ENCODE measurements at regions not wholly inside any gene's neighbourhood (a gene's known extent, or its start where the extent isn't known, plus 50 kb on each side); places are given as distances from the start of the nearest gene placed in this dataset.

DNA sequence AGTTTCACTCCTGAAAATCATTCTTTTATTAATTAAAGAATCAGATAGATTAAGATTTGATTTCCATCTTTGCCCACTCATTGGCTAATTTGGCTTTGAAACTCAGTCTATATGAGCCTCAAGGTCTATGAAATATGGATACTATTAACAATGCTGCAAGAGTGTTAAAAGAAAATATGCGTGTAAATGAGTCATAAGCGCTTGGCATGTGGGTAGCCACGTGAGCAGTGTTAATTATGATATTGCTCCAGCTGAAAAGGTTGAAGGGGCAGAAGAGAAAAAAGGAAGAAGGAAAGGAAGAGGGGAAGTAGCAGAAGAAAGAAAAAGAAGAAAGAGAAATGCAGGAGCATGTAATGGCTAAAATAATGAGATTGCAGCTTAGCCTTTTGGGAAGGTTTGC lies 151.4 kb downstream of the CHRM3 start:
- Histone ChIP-seq H3K27ac (no peak overlapping the region), H3K4me1 (no peaks in the 10 kb centered on the region), H3K27me3 (no peaks in the 10 kb centered on the region), H3K36me3 (no peaks in the 10 kb centered on the region), H3K4me3 (no peak overlapping the region), H3K9me3 (no peaks in the 10 kb centered on the region)
- no peak for DNase-seq (ENCODE audit: low spot score in 2 of 2)
- TF ChIP-seq, protein P1, sequence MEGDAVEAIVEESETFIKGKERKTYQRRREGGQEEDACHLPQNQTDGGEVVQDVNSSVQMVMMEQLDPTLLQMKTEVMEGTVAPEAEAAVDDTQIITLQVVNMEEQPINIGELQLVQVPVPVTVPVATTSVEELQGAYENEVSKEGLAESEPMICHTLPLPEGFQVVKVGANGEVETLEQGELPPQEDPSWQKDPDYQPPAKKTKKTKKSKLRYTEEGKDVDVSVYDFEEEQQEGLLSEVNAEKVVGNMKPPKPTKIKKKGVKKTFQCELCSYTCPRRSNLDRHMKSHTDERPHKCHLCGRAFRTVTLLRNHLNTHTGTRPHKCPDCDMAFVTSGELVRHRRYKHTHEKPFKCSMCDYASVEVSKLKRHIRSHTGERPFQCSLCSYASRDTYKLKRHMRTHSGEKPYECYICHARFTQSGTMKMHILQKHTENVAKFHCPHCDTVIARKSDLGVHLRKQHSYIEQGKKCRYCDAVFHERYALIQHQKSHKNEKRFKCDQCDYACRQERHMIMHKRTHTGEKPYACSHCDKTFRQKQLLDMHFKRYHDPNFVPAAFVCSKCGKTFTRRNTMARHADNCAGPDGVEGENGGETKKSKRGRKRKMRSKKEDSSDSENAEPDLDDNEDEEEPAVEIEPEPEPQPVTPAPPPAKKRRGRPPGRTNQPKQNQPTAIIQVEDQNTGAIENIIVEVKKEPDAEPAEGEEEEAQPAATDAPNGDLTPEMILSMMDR (IDR thresholded peaks at IDR 0.05) = no peak
- no peak for TF ChIP-seq POLR2A (IDR thresholded peaks at IDR 0.05)
- TF ChIP-seq POLR2AphosphoS5 (IDR thresholded peaks at IDR 0.05) = no peak
- no peak for TF ChIP-seq EP300 (IDR thresholded peaks at IDR 0.05)
- WGBS = 43% methylated on average over 3 of the region's 3 CpGs

DNA sequence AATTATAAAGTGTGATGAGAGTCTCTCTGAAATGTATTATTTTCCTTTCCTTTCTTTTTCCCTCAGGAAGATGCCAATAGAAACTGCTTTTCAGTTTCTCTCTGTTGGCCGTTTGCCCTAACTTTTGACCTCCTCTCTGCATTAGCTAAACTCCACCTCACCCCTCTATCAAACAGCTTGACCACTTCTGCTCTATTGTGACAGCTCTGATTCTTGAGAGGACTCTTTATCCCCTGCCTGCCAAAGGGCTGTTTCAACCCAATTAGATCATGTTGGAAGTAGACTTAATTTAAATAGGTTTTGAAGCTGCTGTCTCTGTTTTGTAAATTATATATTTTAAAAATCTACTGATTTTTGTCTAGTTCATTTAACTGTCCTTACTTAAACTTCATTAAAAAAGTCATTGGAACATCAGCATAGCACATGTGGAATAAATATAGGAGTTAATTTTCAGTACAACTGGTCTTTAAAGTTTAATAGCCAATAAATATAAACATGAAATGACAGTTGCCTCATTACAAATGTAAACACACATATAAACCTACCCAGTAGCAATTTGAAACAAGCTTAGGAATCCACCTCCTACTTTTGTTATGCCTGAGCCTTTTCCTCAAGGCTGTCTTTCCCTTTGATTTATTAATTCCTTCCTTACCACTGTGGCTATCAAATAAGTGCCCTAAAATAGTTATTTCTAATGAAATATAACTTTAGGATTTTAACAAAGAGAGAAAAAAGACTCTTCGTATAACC lies 152.0 kb downstream of the CHRM3 start:
- WGBS = 43% methylated on average over 2 of the region's 2 CpGs
- no peaks in the 10 kb centered on the region for H3K27me3 ChIP-seq
- H3K36me3 ChIP-seq = no peaks in the 10 kb centered on the region
- H3K27ac ChIP-seq = no peak overlapping the region
- no peaks in the 10 kb centered on the region for H3K4me1 ChIP-seq
- DNase-seq (ENCODE audit: low spot score in 2 of 2) = no peak
- no peak for TF ChIP-seq POLR2A (IDR thresholded peaks at IDR 0.05)
- no peaks in the 10 kb centered on the region for H3K9me3 ChIP-seq
- no peak overlapping the region for H3K4me3 ChIP-seq

GRCh38 chr1:239539051-239539450 lies 152.7 kb downstream of the CHRM3 start:
- Histone ChIP-seq H3K27ac (no peak overlapping the region), H3K9me3 (no peaks in the 10 kb centered on the region), H3K4me1 (no peaks in the 10 kb centered on the region), H3K4me3 (no peak overlapping the region), H3K36me3 (no peaks in the 10 kb centered on the region), H3K27me3 (no peaks in the 10 kb centered on the region)
- no peak for TF ChIP-seq POLR2A (IDR thresholded peaks at IDR 0.05)
- no peak for TF ChIP-seq POLR2AphosphoS5 (IDR thresholded peaks at IDR 0.05)
- no peak for TF ChIP-seq EP300 (IDR thresholded peaks at IDR 0.05)
- TF ChIP-seq, protein P1 (IDR thresholded peaks at IDR 0.05) = no peak
- 86% methylated on average over 2 of the region's 2 CpGs for WGBS
- no peak for DNase-seq (ENCODE audit: low spot score in 2 of 2)

DNA sequence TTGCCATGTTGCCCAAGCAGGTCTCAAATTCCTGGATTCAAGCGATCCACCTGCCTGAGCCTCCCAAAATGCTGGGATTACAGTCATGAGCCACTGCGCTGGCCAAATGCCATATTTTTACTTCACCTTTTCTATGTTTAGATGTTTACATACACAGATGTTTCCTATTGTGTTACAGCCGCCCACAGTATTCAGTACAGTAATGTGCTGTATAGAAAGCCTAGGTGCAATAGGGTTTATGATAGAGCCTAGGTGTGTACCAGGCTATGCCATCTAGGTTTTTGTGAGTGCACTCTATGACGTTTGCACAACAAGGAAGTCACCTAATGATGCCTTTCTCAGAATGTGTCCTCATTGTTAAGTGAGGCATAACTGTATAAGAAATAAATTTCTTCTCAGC lies 153.4 kb downstream of the CHRM3 start:
- Histone ChIP-seq H3K27me3 (no peaks in the 10 kb centered on the region), H3K36me3 (no peaks in the 10 kb centered on the region), H3K4me1 (no peaks in the 10 kb centered on the region), H3K9me3 (no peaks in the 10 kb centered on the region), H3K4me3 (no peak overlapping the region), H3K27ac (no peak overlapping the region)
- WGBS = 70% methylated on average over 4 of the region's 4 CpGs
- DNase-seq (ENCODE audit: low spot score in 2 of 2) = no peak
- no peak for TF ChIP-seq EP300 (IDR thresholded peaks at IDR 0.05)
- TF ChIP-seq, protein P1 (IDR thresholded peaks at IDR 0.05) = no peak
- no peak for TF ChIP-seq POLR2A (IDR thresholded peaks at IDR 0.05)
- TF ChIP-seq POLR2AphosphoS5 (IDR thresholded peaks at IDR 0.05) = no peak

DNA sequence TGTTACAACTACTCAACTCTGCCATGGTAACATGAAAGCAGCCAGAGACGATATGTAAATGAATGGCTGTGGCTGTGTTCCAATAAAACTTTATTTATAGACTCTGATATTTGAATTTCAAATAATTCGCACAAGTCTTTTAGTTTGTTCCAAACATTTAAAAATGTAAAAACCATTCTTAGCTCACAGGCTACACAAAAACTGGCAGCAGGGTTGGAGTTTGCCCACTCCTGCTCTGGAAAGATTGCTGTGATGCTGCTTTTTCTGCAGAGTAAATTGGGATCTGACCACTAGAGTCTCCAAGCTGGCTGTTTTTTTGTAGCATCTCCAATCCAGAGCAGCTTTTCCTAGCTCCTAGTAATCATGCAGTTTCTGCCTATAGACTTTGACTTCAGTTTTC lies 157.5 kb downstream of the CHRM3 start:
- no peaks in the 10 kb centered on the region for H3K9me3 ChIP-seq
- no peak overlapping the region for H3K27ac ChIP-seq
- WGBS = 93% methylated on average over 2 of the region's 2 CpGs
- TF ChIP-seq, protein P1 (IDR thresholded peaks at IDR 0.05) = no peak
- TF ChIP-seq EP300 (IDR thresholded peaks at IDR 0.05) (no peak), POLR2A (IDR thresholded peaks at IDR 0.05) (no peak), POLR2AphosphoS5 (IDR thresholded peaks at IDR 0.05) (no peak)
- DNase-seq (ENCODE audit: low spot score in 2 of 2) = no peak
- H3K27me3 ChIP-seq = no peaks in the 10 kb centered on the region
- H3K4me3 ChIP-seq = no peak overlapping the region
- no peaks in the 10 kb centered on the region for H3K36me3 ChIP-seq
- H3K4me1 ChIP-seq = no peaks in the 10 kb centered on the region

GRCh38 chr1:239545466-239545865 lies 159.1 kb downstream of the CHRM3 start:
- 88% methylated on average over 3 of the region's 3 CpGs for WGBS
- Histone ChIP-seq H3K9me3 (no peaks in the 10 kb centered on the region), H3K4me1 (no peaks in the 10 kb centered on the region), H3K4me3 (no peak overlapping the region), H3K27ac (no peak overlapping the region), H3K36me3 (no peaks in the 10 kb centered on the region), H3K27me3 (no peaks in the 10 kb centered on the region)
- TF ChIP-seq EP300 (IDR thresholded peaks at IDR 0.05) (no peak), POLR2A (IDR thresholded peaks at IDR 0.05) (no peak), POLR2AphosphoS5 (IDR thresholded peaks at IDR 0.05) (no peak)
- TF ChIP-seq, protein P1 (IDR thresholded peaks at IDR 0.05) = no peak
- no peak for DNase-seq (ENCODE audit: low spot score in 2 of 2)

Data from suprapubic skin (tissue), 4 donors.